K562 (cell line): ENCODE measurements at regions not wholly inside any gene's neighbourhood (a gene's known extent, or its start where the extent isn't known, plus 50 kb on each side); places are given as distances from the start of the nearest gene placed in this dataset.

ENCODE experiments used
- RAD21 ChIP-seq, 2 experiments: fragments of 250-450 bp in 1 of 2; fragments of 450-650 bp in 1 of 2; sonication (Bioruptor Pico) in 1 of 2; formaldehyde crosslinking in 1 of 2; IDR thresholded peaks in 1 of 2; conservative IDR thresholded peaks in 1 of 2; 2 replicates each; pipeline versions ENCODE4 v1.4.0 to v1.8.0; 2020 to 2022; ENCODE audit warnings: mild to moderate bottlenecking in 2 of 2, moderate library complexity in 1 of 2
- TF ChIP-seq, protein P1 (sequence below): fragments of 450-650 bp; conservative IDR thresholded peaks from 2 replicates; pipeline ENCODE4 v1.6.1; 2016; ENCODE audit warnings: missing genetic modification characterization, low read depth, mild to moderate bottlenecking, missing compliant biosample characterization, moderate library complexity
- TF ChIP-seq, protein P2 (sequence below), 3 experiments: fragments of 200-800 bp in 1 of 3; sonication (Bioruptor generic) in 1 of 3; sonication (generic) in 1 of 3; formaldehyde crosslinking in 1 of 3; IDR thresholded peaks; 2 replicates each; pipeline versions ENCODE4 v1.6.1 to v1.8.0; 2016 to 2022; ENCODE audit warnings: mild to moderate bottlenecking in 2 of 3, missing compliant biosample characterization in 2 of 3, missing genetic modification characterization in 2 of 3, missing genetic modification reagents in 1 of 3

DNA sequence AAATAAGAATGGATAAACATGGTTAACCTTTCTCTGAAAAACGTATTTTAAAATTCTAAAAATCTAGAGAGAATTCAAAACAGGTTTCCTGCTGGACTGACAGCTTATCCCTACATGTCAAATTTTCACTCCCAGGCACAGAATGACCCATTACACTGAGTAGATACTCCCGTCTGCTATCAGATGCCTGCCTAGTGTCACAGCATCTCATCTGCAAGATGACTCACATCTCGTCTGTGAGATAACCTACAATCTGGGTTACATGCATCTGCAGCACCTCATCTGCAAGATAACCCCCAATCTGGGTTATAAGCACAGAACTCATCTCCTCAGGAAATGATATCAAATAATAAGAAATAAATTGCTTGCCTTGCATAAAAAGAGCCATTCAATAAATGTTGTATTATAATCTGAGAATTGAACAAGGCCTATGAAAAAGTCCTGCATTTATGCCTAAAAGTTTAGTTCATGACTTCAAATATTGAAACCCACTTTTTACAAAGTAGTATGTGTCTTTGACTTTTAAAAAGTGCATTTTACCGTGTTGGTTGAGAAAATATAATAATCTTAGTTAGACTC lies 188.3 kb upstream of the THBS1 start:
- TF ChIP-seq, protein P1, sequence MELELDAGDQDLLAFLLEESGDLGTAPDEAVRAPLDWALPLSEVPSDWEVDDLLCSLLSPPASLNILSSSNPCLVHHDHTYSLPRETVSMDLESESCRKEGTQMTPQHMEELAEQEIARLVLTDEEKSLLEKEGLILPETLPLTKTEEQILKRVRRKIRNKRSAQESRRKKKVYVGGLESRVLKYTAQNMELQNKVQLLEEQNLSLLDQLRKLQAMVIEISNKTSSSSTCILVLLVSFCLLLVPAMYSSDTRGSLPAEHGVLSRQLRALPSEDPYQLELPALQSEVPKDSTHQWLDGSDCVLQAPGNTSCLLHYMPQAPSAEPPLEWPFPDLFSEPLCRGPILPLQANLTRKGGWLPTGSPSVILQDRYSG = no peak
- no peak for TF ChIP-seq RAD21 (CRISPR knock-in tag; conservative IDR thresholded peaks at IDR 0.05 in 1 of 2, IDR thresholded peaks at IDR 0.05 in 1 of 2)
- TF ChIP-seq, protein P2, sequence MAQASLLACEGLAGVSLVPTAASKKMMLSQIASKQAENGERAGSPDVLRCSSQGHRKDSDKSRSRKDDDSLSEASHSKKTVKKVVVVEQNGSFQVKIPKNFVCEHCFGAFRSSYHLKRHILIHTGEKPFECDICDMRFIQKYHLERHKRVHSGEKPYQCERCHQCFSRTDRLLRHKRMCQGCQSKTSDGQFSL (CRISPR knock-in tag; IDR thresholded peaks at IDR 0.05) = no peak
- TF ChIP-seq, protein P2 (tag; IDR thresholded peaks at IDR 0.05) = no peak
